PC-9 (cell line): ENCODE measurements at regions not wholly inside any gene's neighbourhood (a gene's known extent, or its start where the extent isn't known, plus 50 kb on each side); places are given as distances from the start of the nearest gene placed in this dataset.

Experiments used
- BruUV-seq: library from RNA; stranded (reverse); fragments of 400-500 nt; replicated peaks from 2 replicates; lab custom pipeline; 2021; lab: Mats Ljungman, UMichigan
- CTCF ChIA-PET: fragments of 300-600 bp; sonication (Branson Sonifier 250); formaldehyde crosslinking; loops from one replicate; lab custom pipeline; 2022; ENCODE audit warnings: antibody characterized with exemption; lab: Charles Lee
- POLR2A ChIA-PET: fragments of 300-600 bp; sonication (Branson Sonifier 250); formaldehyde crosslinking; loops from one replicate; lab custom pipeline; 2022; ENCODE audit warnings: antibody characterized with exemption; ENCODE audit not compliant: unreplicated experiment; lab: Charles Lee
- DNase-seq, 2 experiments: peaks; one replicate each; pipeline versions ENCODE4 v3.0.0 to v3.0.0-alpha.2; 2015 to 2022; ENCODE audit warnings: mixed read lengths in 1 of 2
- H2AFZ ChIP-seq: fragments of 200-600 bp; sonication (generic); 2 replicates; pipeline ENCODE4 v1.8.1; 2017; ENCODE audit warnings: antibody characterized with exemption
- H3F3A ChIP-seq: fragments of 200-600 bp; sonication (generic); 2 replicates; pipeline ENCODE4 v1.8.1; 2017; ENCODE audit warnings: antibody characterized with exemption, mild to moderate bottlenecking, low read depth; ENCODE audit not compliant: insufficient read depth
- H3K27ac ChIP-seq: fragments of 200-600 bp; sonication (generic); 2 replicates; pipeline ENCODE4 v1.6.1; 2016; ENCODE audit warnings: mixed run types
- H3K27me3 ChIP-seq: fragments of 200-600 bp; sonication (generic); 2 replicates; pipeline ENCODE4 v1.6.1; 2016; ENCODE audit warnings: low read depth, mixed run types; ENCODE audit not compliant: insufficient read depth
- H3K36me3 ChIP-seq: fragments of 200-600 bp; sonication (generic); 2 replicates; pipeline ENCODE4 v1.6.1; 2016; ENCODE audit warnings: low read depth, mixed run types
- H3K4me1 ChIP-seq: fragments of 200-600 bp; sonication (generic); replicated peaks from 2 replicates; pipeline ENCODE4 v1.6.1; 2016; ENCODE audit warnings: mixed run types; ENCODE audit not compliant: insufficient read depth
- H3K4me2 ChIP-seq: fragments of 200-600 bp; sonication (generic); 2 replicates; pipeline ENCODE4 v1.6.1; 2017; ENCODE audit warnings: mixed run types
- H3K4me3 ChIP-seq: fragments of 200-600 bp; sonication (generic); 2 replicates; pipeline ENCODE4 v1.6.1; 2016; ENCODE audit warnings: mixed run types
- H3K79me2 ChIP-seq: fragments of 200-600 bp; sonication (generic); 2 replicates; pipeline ENCODE4 v1.6.1; 2017; ENCODE audit warnings: low read depth, mixed run types
- H3K9me2 ChIP-seq: fragments of 200-600 bp; sonication (generic); 2 replicates; pipeline ENCODE4 v1.8.1; 2017; ENCODE audit warnings: mild to moderate bottlenecking; ENCODE audit not compliant: insufficient read depth
- H3K9me3 ChIP-seq: fragments of 200-600 bp; sonication (generic); 2 replicates; pipeline ENCODE4 v1.8.1; 2016; ENCODE audit warnings: low read depth; ENCODE audit not compliant: insufficient read depth
- H4K20me1 ChIP-seq: fragments of 200-600 bp; sonication (generic); 2 replicates; pipeline ENCODE4 v1.8.1; 2017; ENCODE audit not compliant: insufficient read depth
- EZH2 ChIP-seq: fragments of 200-600 bp; sonication (generic); IDR thresholded peaks from 2 replicates; pipeline ENCODE4 v1.8.0; 2017; ENCODE audit warnings: antibody characterized with exemption, low read depth
- intact Hi-C: fragments of 100-400 bp; cut with micrococcal nuclease; formaldehyde crosslinking; loops from one replicate; pipeline ENCODE4 v1.10.0; 2022; ENCODE audit not compliant: unreplicated experiment
- TF ChIP-seq, protein P1 (sequence below): fragments of 200-600 bp; sonication (generic); conservative IDR thresholded peaks from 2 replicates; pipeline ENCODE4 v1.6.1; 2017; ENCODE audit warnings: mixed run types, antibody characterized with exemption, mild to moderate bottlenecking, moderate library complexity

DNA sequence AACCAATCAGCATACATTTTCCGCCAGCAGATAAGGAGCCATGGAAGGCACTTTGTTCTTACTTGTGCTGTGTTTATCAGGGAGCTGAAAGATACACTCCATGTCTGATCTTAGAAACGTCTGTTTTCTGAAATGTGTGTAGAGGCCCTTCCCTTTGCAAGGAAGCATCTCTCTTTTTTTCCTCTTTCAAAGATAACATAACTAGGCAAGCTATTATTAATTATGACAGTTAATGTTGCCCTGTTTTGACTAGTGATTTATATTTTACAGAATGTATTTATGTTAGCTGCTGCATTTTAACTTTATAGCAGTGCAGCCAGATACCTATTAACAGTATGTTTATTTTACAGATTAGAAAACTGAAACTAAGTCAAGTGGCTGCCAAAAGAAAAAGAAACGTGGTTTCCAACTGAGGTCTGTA, 683.2 kb upstream of the IGFBP3 start:
- intact Hi-C loops = no loop called here
- Histone ChIP-seq H3K79me2 (no peaks in the 10 kb centered on the region), H3K4me1 (no peaks in the 10 kb centered on the region), H3K9me2 (no peaks in the 10 kb centered on the region), H3K36me3 (no peaks in the 10 kb centered on the region), H3K4me3 (no peak overlapping the region), H3K27ac (no peak overlapping the region), H3K27me3 (no peaks in the 10 kb centered on the region), H2AFZ (no peak overlapping the region), H3F3A (no peaks in the 10 kb centered on the region), H3K9me3 (no peaks in the 10 kb centered on the region), H4K20me1 (no peaks in the 10 kb centered on the region), H3K4me2 (no peak overlapping the region)
- no TSS peak for BruUV-seq
- ChIA-PET CTCF (no interaction called here), POLR2A (no interaction called here)
- no peak for TF ChIP-seq EZH2
- TF ChIP-seq, protein P1, sequence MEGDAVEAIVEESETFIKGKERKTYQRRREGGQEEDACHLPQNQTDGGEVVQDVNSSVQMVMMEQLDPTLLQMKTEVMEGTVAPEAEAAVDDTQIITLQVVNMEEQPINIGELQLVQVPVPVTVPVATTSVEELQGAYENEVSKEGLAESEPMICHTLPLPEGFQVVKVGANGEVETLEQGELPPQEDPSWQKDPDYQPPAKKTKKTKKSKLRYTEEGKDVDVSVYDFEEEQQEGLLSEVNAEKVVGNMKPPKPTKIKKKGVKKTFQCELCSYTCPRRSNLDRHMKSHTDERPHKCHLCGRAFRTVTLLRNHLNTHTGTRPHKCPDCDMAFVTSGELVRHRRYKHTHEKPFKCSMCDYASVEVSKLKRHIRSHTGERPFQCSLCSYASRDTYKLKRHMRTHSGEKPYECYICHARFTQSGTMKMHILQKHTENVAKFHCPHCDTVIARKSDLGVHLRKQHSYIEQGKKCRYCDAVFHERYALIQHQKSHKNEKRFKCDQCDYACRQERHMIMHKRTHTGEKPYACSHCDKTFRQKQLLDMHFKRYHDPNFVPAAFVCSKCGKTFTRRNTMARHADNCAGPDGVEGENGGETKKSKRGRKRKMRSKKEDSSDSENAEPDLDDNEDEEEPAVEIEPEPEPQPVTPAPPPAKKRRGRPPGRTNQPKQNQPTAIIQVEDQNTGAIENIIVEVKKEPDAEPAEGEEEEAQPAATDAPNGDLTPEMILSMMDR = no peak
- no peak for DNase-seq

DNA sequence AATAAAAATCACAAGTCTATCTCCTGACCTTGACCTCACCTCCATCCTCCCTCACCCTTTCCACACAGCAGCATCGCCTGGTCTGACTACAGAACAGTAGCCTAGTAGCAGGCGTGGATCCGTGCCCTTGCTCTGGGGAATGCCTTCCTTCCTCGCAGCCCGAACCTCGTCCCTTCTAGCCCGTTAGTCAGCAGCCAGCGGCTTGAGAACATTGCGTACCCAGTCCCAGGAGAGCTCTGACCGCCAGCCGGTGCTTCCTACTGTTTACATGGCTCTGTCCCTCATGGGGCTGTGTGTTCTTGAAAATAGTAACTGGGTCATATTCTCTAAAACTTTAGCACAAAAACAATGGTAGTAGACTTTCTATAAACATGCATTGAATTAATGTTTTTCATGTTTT, 682.7 kb upstream of the IGFBP3 start:
- Histone ChIP-seq H3F3A (no peaks in the 10 kb centered on the region), H3K9me2 (no peaks in the 10 kb centered on the region), H3K4me3 (no peak overlapping the region), H3K27me3 (no peaks in the 10 kb centered on the region), H2AFZ (no peak overlapping the region), H3K4me1 (no peaks in the 10 kb centered on the region), H3K4me2 (no peak overlapping the region), H3K9me3 (no peaks in the 10 kb centered on the region), H3K27ac (no peak overlapping the region), H3K36me3 (no peaks in the 10 kb centered on the region), H3K79me2 (no peaks in the 10 kb centered on the region), H4K20me1 (no peaks in the 10 kb centered on the region)
- no TSS peak for BruUV-seq
- intact Hi-C loops = no loop called here
- ChIA-PET POLR2A (no interaction called here), CTCF (no interaction called here)
- TF ChIP-seq EZH2 = no peak
- no peak for DNase-seq

DNA sequence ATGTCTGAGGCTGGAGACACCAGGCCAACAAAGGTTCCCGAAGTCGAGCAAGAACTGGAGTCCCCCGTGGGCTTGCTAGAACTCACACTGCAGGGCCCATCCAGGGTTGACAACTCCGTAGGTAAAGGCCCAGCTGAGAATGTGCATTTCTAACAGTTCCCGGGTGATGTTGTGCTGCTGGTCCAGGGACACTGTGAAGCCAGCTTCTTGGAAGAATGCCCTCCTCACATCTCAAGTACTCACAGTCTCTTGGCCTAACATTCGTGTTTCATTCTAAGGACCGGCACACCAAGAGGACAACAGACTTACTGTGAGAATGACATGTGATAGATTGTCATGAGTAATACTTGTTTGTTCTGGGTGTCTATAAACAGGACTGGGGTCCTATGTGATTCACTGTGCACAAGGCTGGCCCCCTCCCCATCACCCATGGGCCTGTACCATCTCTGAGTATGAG, 682.3 kb upstream of the IGFBP3 start:
- CTCF ChIA-PET = interaction anchor here (0.6 kb wide), 1 partner anchor 227 kb away, joined by 3 read pairs; no protein-coding TSS in a partner anchor

More for the DNA sequence above, 682.3 kb upstream of the IGFBP3 start:
- POLR2A ChIA-PET = no interaction called here
- H3K36me3 ChIP-seq = no peaks in the 10 kb centered on the region
- H3K4me1 ChIP-seq = no peaks in the 10 kb centered on the region
- TF ChIP-seq, protein P1 = no peak
- no peak for TF ChIP-seq EZH2
- no peaks in the 10 kb centered on the region for H3K27me3 ChIP-seq
- no peak overlapping the region for H2AFZ ChIP-seq
- intact Hi-C loops = no loop called here
- no peak overlapping the region for H3K4me2 ChIP-seq
- no TSS peak for BruUV-seq
- H3K9me3 ChIP-seq = no peaks in the 10 kb centered on the region
- no peaks in the 10 kb centered on the region for H3K9me2 ChIP-seq
- no peak overlapping the region for H3K4me3 ChIP-seq
- no peaks in the 10 kb centered on the region for H3F3A ChIP-seq
- H3K27ac ChIP-seq = no peak overlapping the region
- no peaks in the 10 kb centered on the region for H3K79me2 ChIP-seq
- no peak for DNase-seq
- H4K20me1 ChIP-seq = no peaks in the 10 kb centered on the region
